Activated T-helper 2 cell treated with anti-CD3 and anti-CD28 coated beads, Interferon-gamma antibody, Interleukin-2, Interleukin-4, amounts not matched to agents 10 μg/mL and 5 μg/mL and 100 μg/mL, durations not matched to agents 14 hours and 24 hours and 36 hours (primary cell): ENCODE measurements at regions not wholly inside any gene's neighbourhood (a gene's known extent, or its start where the extent isn't known, plus 50 kb on each side); places are given as distances from the start of the nearest gene placed in this dataset.

ENCODE experiments used
- DNase-seq: peaks from one replicate; pipeline ENCODE4 v3.0.0; 2021; ENCODE audit warnings: low spot score
- H3K27ac Mint-ChIP-seq: one replicate; pipeline ENCODE4 v1.8.0; 2021; ENCODE audit warnings: mixed read lengths
- H3K27me3 Mint-ChIP-seq: one replicate; pipeline ENCODE4 v1.8.0; 2021; ENCODE audit warnings: low read depth, mixed read lengths
- H3K36me3 Mint-ChIP-seq: one replicate; pipeline ENCODE4 v1.8.0; 2021; ENCODE audit warnings: low read depth, mixed read lengths
- H3K4me1 Mint-ChIP-seq: one replicate; pipeline ENCODE4 v1.8.0; 2021; ENCODE audit warnings: low read depth, mixed read lengths
- H3K4me3 Mint-ChIP-seq: one replicate; pipeline ENCODE4 v1.8.0; 2021; ENCODE audit warnings: low read depth, mild to moderate bottlenecking, moderate library complexity, mixed read lengths
- H3K9me3 Mint-ChIP-seq: one replicate; pipeline ENCODE4 v1.8.0; 2021; ENCODE audit warnings: mixed read lengths
- intact Hi-C: fragments of 100-400 bp; cut with micrococcal nuclease; formaldehyde crosslinking; loops from one replicate; pipeline ENCODE4 v1.15.1; 2023

GRCh38 chr7:128145191-128145590, 95.9 kb upstream of the LEP start:
- no peak overlapping the region for H3K4me3 Mint-ChIP-seq
- no peaks in the 10 kb centered on the region for H3K4me1 Mint-ChIP-seq
- intact Hi-C loops: no loop called here
- peaks cover 46% of the 10 kb centered on the region for H3K27me3 Mint-ChIP-seq
- no peaks in the 10 kb centered on the region for H3K9me3 Mint-ChIP-seq
- H3K36me3 Mint-ChIP-seq: no peaks in the 10 kb centered on the region
- DNase-seq: no peak
- H3K27ac Mint-ChIP-seq: no peak overlapping the region

GRCh38 chr7:128146052-128146451, 95.0 kb upstream of the LEP start:
- Mint-ChIP-seq H3K27ac (no peak overlapping the region), H3K4me3 (no peak overlapping the region), H3K9me3 (no peaks in the 10 kb centered on the region), H3K4me1 (no peaks in the 10 kb centered on the region), H3K36me3 (no peaks in the 10 kb centered on the region), H3K27me3 (peaks cover 43% of the 10 kb centered on the region)
- intact Hi-C loops: no loop called here
- DNase-seq: no peak

- Mint-ChIP-seq H3K4me3 (no peak overlapping the region), H3K27ac (no peak overlapping the region), H3K27me3 (peaks cover 39% of the 10 kb centered on the region), H3K4me1 (no peaks in the 10 kb centered on the region), H3K9me3 (no peaks in the 10 kb centered on the region), H3K36me3 (no peaks in the 10 kb centered on the region)
- intact Hi-C loops: no loop called here
- DNase-seq: no peak
Observed at GRCh38 chr7:128148676-128149075, 92.4 kb upstream of the LEP start.

- Mint-ChIP-seq H3K36me3 (no peaks in the 10 kb centered on the region), H3K4me3 (no peak overlapping the region), H3K27ac (no peak overlapping the region), H3K4me1 (no peaks in the 10 kb centered on the region), H3K9me3 (no peaks in the 10 kb centered on the region), H3K27me3 (peaks cover 32% of the 10 kb centered on the region)
- intact Hi-C loops: no loop called here
- no peak for DNase-seq
Observed at GRCh38 chr7:128150223-128150865, 90.7 kb upstream of the LEP start.

- Mint-ChIP-seq H3K4me1 (no peaks in the 10 kb centered on the region), H3K4me3 (no peak overlapping the region), H3K36me3 (no peaks in the 10 kb centered on the region), H3K27me3 (peaks cover 27% of the 10 kb centered on the region), H3K27ac (no peak overlapping the region), H3K9me3 (no peaks in the 10 kb centered on the region)
- DNase-seq: no peak
- intact Hi-C loops: no loop called here
Observed at GRCh38 chr7:128151635-128152034, 89.4 kb upstream of the LEP start.

GRCh38 chr7:128152721-128153120, 88.4 kb upstream of the LEP start:
- Mint-ChIP-seq H3K27ac (no peak overlapping the region), H3K4me3 (no peak overlapping the region), H3K27me3 (peaks cover 24% of the 10 kb centered on the region), H3K9me3 (no peaks in the 10 kb centered on the region), H3K4me1 (no peaks in the 10 kb centered on the region), H3K36me3 (no peaks in the 10 kb centered on the region)
- no peak for DNase-seq
- intact Hi-C loops: no loop called here

GRCh38 chr7:128153436-128153835, 87.6 kb upstream of the LEP start:
- H3K36me3 Mint-ChIP-seq: no peaks in the 10 kb centered on the region
- no peak overlapping the region for H3K4me3 Mint-ChIP-seq
- H3K9me3 Mint-ChIP-seq: no peaks in the 10 kb centered on the region
- intact Hi-C loops: no loop called here
- no peaks in the 10 kb centered on the region for H3K4me1 Mint-ChIP-seq
- H3K27ac Mint-ChIP-seq: no peak overlapping the region
- H3K27me3 Mint-ChIP-seq: peaks cover 25% of the 10 kb centered on the region
- DNase-seq: no peak

GRCh38 chr7:128154504-128154903, 86.6 kb upstream of the LEP start:
- Mint-ChIP-seq H3K4me3 (no peak overlapping the region), H3K9me3 (no peaks in the 10 kb centered on the region), H3K4me1 (no peaks in the 10 kb centered on the region), H3K27ac (no peak overlapping the region), H3K27me3 (peaks cover 25% of the 10 kb centered on the region), H3K36me3 (no peaks in the 10 kb centered on the region)
- intact Hi-C loops: no loop called here
- DNase-seq: no peak

GRCh38 chr7:128155100-128155740, 85.9 kb upstream of the LEP start:
- Mint-ChIP-seq H3K4me1 (no peaks in the 10 kb centered on the region), H3K9me3 (no peaks in the 10 kb centered on the region), H3K27me3 (peaks cover 32% of the 10 kb centered on the region), H3K4me3 (no peak overlapping the region), H3K36me3 (no peaks in the 10 kb centered on the region), H3K27ac (no peak overlapping the region)
- intact Hi-C loops: no loop called here
- no peak for DNase-seq

GRCh38 chr7:128157906-128158305, 83.2 kb upstream of the LEP start:
- H3K4me1 Mint-ChIP-seq: no peaks in the 10 kb centered on the region
- no peak overlapping the region for H3K27ac Mint-ChIP-seq
- intact Hi-C loops: no loop called here
- no peaks in the 10 kb centered on the region for H3K36me3 Mint-ChIP-seq
- no peak for DNase-seq
- H3K9me3 Mint-ChIP-seq: no peaks in the 10 kb centered on the region
- H3K27me3 Mint-ChIP-seq: peaks cover 44% of the 10 kb centered on the region
- no peak overlapping the region for H3K4me3 Mint-ChIP-seq

GRCh38 chr7:128158370-128158769, 82.7 kb upstream of the LEP start:
- Mint-ChIP-seq H3K27me3 (peaks cover 47% of the 10 kb centered on the region), H3K9me3 (no peaks in the 10 kb centered on the region), H3K4me1 (no peaks in the 10 kb centered on the region), H3K4me3 (no peak overlapping the region), H3K36me3 (no peaks in the 10 kb centered on the region), H3K27ac (no peak overlapping the region)
- no peak for DNase-seq
- intact Hi-C loops: no loop called here

GRCh38 chr7:128160296-128160695, 80.8 kb upstream of the LEP start:
- H3K4me1 Mint-ChIP-seq: no peaks in the 10 kb centered on the region
- no peak for DNase-seq
- H3K4me3 Mint-ChIP-seq: no peak overlapping the region
- no peak overlapping the region for H3K27ac Mint-ChIP-seq
- H3K27me3 Mint-ChIP-seq: peaks cover 56% of the 10 kb centered on the region
- no peaks in the 10 kb centered on the region for H3K36me3 Mint-ChIP-seq
- intact Hi-C loops: no loop called here
- H3K9me3 Mint-ChIP-seq: no peaks in the 10 kb centered on the region

GRCh38 chr7:128161466-128162125, 79.5 kb upstream of the LEP start:
- Mint-ChIP-seq H3K4me1 (no peaks in the 10 kb centered on the region), H3K4me3 (no peak overlapping the region), H3K27ac (no peak overlapping the region), H3K27me3 (peaks cover 66% of the 10 kb centered on the region), H3K9me3 (no peaks in the 10 kb centered on the region), H3K36me3 (no peaks in the 10 kb centered on the region)
- intact Hi-C loops: no loop called here
- no peak for DNase-seq
